Activated CD8-positive, alpha-beta memory T cell treated with anti-CD3 and anti-CD28 coated beads for 1 hour (primary cell): ENCODE measurements at regions not wholly inside any gene's neighbourhood (a gene's known extent, or its start where the extent isn't known, plus 50 kb on each side); places are given as distances from the start of the nearest gene placed in this dataset.

Source experiments
- DNase-seq, 2 donors: peaks; one replicate each; pipeline ENCODE4 v3.0.0-alpha.2; 2020; ENCODE audit warnings: low read depth in 1 of 2; ENCODE audit errors: extremely low read depth in 1 of 2

DNA sequence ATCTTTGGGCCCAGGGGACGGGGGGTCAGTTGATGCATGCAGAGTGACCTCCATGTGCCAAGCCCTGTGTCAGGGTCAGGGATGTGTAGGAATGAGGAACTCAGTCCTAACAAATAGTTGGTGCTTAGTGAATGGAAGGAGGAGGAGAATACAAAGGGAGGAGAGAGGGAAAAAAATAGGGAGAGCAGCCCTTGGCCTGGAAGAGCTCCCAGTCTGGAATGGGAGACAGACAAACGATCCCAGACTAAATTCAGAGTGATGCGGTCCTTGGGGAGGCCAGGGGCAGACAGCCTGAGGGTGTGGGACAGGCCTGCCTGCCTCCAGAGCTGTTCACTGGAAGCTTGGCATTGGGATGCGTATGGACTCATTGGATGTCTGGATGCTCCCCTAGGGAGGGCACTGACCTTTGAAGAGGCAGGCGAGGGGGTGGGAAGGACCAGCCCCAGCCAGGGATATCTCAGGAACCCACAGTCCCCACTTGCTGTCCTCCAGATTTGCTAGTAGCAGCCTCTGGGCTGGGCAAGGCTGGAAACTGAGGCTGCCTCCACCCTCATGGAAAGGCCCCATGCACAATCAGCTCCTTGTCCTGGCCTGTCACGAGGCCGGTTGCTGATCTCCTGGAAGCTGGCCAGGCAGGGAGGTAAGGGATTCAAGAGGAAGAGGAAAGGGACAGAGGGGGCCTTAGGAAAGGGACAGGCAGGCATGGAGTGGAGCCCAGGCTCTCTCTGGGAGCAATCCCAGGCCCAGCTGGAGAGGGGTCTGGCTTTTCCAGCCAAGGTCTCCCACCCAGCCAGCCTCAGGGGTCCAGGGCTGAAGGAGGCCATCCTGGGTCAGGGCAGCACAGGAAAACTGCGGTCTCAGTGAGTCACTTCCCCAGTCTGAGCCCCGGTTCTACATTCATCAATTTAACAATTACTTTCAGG, 69.0 kb upstream of the GGTA1 start:
- no peak for DNase-seq

DNA sequence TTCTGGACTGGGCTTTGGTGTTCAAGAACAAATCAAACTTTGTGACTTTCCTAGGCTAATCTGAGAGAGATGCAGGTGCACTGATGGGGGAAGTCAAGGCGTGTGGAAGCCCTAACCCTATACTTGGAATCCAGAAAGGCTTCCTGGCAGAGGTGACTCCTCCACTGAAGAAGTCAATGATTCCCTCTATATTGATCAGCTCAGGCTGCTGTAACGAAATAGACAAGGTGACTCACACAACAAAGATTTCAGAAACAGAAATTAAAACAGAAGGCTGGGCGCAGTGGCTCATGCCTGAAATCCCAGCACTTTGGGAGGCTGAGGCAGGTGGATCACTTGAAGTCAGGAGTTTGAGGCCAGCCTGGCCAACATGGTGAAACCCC, 69.6 kb upstream of the GGTA1 start:
- no peak for DNase-seq

DNA sequence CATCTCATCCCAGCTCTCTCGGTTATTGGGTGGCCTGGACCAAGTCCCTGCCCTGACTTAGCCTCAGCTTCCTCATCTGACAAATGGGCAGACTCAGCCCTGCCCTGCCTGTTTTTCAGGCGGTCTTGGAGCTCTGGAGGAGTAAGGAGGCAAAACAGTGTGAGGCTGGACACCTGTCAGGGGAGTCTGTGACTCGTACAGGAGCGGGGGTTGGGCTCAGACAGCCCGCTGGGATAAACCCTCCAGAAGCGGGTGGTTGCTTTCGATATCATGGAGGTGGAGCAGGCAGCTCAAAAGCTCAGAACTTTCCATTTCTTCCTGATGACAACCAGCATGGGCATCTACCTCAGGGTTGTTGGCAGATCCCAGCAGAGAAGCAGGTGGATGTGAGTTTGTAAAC, 72.9 kb upstream of the GGTA1 start:
- no peak for DNase-seq

DNA sequence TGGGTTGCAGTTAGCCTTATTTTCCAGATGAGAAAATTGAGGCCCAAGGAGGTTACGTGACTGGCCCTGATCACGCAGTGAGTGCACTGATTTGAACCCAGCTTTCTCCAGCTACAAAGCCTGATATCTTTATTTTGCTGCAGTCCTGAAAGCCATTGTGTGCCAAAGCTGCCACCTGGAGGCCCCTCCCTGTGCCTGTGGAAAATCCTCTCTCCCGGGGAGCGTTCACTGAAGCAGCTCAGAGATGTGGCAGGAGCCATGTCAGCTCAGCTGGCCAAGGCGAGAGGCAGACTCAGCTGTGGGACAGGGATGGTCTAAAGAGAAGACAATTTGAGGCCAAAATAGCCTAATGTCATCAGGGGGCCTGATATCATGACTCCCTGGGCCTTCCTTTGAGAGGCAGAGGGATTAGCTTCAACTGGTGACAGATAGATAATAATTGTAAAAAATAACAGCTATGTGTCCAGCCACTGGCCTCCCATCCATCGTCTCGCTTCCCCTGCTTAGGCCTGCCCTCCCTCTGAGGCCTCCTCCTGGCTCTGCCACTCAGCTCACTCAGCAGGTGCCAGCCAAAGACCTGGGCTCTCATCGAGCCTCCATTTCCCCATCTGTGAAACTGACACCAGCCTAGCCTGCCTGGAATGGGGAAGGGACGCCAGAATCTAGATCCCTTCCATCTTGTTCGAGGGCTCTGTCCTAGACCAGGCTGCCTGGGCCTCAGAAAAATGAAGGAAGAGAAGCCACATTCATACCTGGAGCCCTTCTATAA, 74.3 kb upstream of the GGTA1 start:
- DNase-seq = no peak

DNA sequence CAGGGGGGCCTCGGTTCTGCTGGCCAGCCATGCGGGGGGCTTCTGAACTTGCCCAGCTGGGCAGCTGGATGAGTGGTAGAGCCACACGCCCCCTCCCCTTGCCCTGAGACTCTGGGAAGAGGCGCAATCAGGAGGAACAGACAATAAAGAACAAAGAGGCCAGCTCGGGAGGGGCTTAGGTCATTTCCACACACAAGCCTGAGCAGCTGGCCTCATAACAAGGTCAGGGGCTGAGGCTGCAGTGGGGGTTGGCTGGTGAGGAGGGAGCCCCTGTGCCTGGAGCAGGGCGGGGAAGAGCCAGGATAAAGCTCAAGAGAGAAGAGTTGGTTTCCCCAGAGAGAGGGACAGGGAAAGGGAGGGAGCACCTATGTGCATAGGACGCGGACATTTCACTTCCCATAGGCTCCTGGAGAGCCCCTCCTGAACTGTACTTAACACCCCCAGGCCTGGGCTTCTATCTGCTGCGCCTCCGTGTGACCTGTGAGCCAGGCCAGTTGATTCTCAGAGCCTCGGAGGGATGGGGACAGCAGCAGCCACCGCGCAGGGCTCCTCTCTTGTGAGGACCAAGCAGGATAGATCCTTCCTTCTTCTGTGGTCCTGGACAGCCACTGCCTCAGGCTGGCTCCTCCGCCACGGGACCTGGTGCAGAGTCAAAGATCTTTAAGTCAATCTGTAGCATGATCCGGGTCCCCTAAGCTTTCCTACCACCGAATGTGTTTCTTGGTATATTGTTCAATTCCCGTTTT, 75.3 kb upstream of the GGTA1 start:
- no peak for DNase-seq

DNA sequence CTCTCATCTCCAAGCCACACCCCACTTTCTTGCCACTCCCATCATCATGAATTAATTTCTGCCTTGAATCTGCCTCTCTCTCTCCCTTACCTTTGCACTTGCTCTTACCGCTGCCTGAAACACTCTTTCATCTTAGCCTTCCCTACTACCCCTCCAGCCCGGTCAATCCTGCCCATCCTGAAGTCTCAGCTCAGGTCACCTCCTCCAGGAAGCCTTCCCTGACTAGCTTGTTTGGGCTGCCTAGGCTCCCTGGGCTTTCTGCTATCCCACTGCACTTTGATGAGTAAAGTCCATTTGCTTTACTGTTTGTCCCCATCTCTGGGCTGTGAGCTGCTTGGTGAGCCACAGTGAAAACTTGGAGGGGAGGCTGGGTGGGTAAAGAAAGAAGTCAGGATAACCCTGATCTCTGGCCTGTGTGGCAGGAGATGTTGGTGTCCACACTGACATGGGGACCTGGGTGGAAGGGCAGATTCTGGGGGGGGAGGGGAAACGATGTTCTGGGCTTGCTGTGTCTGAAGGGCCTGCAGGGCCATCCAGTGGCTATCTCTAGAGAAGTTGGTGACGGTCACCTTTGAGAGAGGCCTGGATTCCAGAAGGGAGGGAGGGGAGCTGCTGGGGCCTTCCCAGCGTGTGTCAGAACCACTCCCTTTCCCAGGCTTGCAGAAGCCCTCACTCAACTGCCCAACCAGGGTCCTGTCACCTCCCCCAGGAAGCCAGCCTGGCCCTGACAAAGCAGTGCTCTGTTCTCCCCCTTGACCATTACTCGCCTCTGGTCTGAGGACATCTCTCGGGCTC, 75.0 kb upstream of the DAB2IP start:
- no peak for DNase-seq

GRCh38 chr9:121577166-121577565, 74.3 kb upstream of the DAB2IP start:
- no peak for DNase-seq

DNA sequence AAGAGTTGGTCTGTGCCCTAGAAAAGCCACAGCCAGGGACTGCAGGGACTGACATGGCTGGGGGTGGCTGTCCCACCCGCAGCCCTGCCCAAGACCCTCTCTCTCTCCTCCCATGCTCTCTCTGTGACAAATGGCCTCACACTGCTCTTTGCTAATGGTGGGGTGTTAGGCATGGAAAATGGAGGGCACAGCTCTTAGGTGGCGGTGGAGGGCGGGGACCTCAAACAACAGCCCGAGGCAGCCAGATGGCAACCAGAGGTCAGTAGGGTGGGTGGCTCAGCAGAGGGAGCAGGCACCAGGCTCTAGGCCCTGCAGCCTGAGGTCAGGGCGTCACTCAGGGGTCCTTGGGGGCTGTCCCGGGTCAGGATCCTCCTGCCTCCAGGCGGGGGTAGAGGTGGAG, 73.9 kb upstream of the DAB2IP start:
- no peak for DNase-seq

DNA sequence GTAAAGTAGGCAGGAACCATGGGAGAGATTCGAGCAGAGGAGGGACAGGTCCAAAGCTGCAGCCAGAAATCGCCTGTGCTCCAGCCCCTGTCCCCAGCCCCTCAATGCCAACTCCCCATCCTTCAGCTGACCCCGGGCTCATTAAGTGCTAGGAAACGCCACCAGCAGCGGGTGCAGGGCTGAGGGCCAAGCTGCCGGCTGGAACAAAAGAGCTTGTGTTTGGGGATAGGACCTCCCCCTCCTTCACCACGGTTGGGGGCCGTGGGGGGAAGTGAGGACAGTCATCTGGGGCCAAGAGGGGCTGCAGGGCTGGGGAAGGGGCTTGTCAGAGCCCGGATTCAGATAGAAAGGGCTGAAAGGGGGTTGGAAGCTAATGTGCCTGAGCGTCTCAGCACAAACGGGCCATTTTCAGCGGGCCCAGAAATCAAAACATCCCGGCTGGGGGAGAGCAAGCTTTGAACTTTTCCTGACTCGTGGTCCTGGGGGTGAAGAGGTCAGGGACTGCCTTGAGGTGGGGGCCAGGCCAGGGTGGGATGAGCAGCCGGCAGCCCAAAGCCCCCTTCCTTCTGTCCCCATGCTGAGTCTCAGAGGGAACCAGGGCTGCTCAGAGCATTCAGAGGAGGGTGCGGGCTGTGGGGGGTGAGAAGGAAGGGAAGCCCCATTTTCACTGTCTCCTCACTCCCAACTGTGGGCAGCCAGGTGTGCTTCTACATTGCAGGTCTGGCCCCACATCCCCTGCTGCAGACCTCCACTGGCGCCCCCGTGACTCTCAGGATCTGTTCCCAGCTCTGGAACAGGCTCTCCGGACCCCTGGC, 69.4 kb upstream of the DAB2IP start:
- DNase-seq = no peak

DNA sequence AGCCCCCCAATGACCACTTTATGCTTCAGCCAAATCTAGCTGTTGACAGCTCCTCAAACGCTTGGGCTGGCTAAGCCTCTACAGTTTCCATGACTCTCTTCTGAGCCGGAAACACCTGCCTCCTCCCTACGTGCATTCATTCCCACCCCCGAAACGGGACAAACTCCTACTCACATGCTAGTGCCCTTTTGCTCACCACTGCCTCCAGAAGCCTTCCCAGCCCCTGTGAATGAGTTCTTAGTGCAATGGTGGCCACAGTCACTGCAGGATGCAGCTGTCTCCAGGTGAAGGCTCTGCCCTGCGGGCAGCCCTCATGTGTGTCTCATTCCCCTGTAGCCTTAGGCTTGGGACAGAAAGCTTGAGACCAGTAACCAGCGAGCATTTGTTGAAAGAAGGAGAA, 68.8 kb upstream of the DAB2IP start:
- no peak for DNase-seq

- DNase-seq = no peak
Measured at GRCh38 chr9:121584421-121584820, 67.0 kb upstream of the DAB2IP start.

DNA sequence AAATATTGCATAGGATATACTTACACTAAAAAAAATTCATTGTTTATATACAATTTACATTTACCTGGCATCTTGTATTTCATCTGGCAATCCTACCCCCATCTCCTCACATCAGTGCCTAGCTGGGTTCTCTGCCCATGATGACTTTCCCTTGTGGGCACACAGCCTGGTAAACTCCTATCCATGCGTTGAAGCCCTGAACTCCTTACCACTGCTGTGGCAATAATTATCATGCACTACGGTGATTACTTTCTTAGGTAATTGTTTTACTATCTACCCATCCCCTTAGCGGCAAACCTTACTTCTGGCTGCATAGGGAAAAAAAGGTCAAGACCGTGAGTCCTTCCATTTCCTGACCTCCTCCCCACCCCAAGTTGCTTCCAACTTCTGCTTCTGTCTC, 63.6 kb upstream of the DAB2IP start:
- no peak for DNase-seq

- no peak for DNase-seq
Measured at GRCh38 chr9:121589986-121590385, 61.4 kb upstream of the DAB2IP start.

- DNase-seq = no peak
Measured at GRCh38 chr9:121592265-121592664, 59.2 kb upstream of the DAB2IP start.

GRCh38 chr9:121593066-121593465, 58.4 kb upstream of the DAB2IP start:
- DNase-seq = no peak

- no peak for DNase-seq
Measured at GRCh38 chr9:121596515-121596914, 54.9 kb upstream of the DAB2IP start.

- DNase-seq = no peak
Measured at GRCh38 chr9:121597698-121598166, 53.7 kb upstream of the DAB2IP start.

DNA sequence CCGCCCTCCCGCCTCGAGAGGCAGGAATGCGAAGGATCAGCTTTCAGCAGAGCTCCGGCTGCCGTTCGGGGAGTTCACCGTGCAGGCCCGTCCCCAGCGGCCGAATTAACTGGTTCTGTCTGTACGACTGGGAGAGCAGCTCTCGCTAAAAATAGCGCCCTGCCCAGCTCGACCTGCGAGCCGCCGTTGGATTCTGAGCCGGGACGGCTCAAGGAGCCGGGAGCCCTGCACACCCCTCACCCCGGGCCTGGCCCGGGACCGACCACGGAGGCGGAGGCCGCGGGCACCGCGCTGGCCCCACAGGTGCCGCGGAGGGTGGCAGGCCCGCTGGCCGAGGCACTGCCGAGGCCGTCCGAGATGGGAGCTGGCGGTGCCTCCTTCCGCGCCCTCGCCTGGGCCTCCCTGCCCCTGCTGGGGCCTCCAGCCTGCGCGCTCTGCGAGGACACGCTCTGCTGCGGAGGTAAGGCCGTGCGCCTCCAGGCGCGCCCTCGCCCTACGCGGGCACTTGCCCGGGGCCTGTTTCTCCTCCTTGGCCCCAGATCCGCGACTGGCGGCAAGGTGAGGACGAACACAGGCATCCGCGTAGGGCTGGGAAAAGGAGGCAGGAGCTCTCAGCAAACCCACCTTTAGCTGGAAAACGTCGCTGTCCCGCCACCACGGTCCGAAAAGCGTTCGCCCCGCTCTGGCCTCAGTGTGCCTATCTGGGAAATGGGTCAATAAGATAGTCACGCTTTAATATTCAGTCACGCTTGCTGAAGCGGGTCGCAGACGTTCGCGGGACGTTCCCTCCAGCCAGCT, 53.1 kb upstream of the DAB2IP start:
- no peak for DNase-seq
